A673 (cell line): ENCODE measurements at regions not wholly inside any gene's neighbourhood (a gene's known extent, or its start where the extent isn't known, plus 50 kb on each side); places are given as distances from the start of the nearest gene placed in this dataset.

Experiments used
- EZH2 ChIP-seq: fragments of 200-600 bp; sonication (generic); IDR thresholded peaks from 2 replicates; pipeline ENCODE4 v1.6.1; 2017; ENCODE audit warnings: borderline replicate concordance, low read depth, mild to moderate bottlenecking, mixed read lengths, antibody characterized with exemption, low read length; ENCODE audit not compliant: poor library complexity, severe bottlenecking
- TF ChIP-seq, protein P1 (sequence below): fragments of 300-800, 200-600 bp; sonication (generic); conservative IDR thresholded peaks from 2 replicates; pipeline ENCODE4 v1.5.1; 2017; ENCODE audit warnings: low read depth, mild to moderate bottlenecking, antibody characterized with exemption, low read length, moderate library complexity, mixed read lengths

GRCh38 chr7:11224535-11224934, 250.9 kb downstream of the PHF14 start:
- TF ChIP-seq, protein P1, sequence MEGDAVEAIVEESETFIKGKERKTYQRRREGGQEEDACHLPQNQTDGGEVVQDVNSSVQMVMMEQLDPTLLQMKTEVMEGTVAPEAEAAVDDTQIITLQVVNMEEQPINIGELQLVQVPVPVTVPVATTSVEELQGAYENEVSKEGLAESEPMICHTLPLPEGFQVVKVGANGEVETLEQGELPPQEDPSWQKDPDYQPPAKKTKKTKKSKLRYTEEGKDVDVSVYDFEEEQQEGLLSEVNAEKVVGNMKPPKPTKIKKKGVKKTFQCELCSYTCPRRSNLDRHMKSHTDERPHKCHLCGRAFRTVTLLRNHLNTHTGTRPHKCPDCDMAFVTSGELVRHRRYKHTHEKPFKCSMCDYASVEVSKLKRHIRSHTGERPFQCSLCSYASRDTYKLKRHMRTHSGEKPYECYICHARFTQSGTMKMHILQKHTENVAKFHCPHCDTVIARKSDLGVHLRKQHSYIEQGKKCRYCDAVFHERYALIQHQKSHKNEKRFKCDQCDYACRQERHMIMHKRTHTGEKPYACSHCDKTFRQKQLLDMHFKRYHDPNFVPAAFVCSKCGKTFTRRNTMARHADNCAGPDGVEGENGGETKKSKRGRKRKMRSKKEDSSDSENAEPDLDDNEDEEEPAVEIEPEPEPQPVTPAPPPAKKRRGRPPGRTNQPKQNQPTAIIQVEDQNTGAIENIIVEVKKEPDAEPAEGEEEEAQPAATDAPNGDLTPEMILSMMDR: no peak
- TF ChIP-seq EZH2: no peak
